ENCODE measurements at regions not wholly inside any gene's neighbourhood (a gene's known extent, or its start where the extent isn't known, plus 50 kb on each side); places are given as distances from the start of the nearest gene placed in this dataset.

DNA sequence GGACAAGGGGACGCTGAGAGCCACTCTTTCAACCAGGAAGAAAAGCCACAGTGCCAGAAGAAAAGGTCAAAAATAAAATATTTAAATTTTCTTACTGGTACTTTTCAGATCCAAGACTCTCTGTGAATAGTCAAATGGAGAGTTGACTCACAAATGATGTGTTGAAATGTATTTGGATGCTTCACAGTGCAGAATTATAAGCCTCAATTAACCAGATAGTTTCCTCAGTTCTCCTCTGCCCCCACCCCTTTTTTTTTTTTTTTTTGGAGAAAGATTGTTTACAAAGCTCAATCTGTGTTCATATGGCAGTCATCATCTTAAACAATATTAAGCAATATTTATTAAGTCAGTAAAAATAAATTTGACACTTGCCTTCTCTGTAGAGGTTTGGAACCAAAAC, 470.8 kb downstream of the FGF9 start:
- H3K9me3 ChIP-seq (ENCODE audit: control insufficient read depth, insufficient read depth, low read depth, low read length) = no peaks in the 10 kb centered on the region
- ATAC-seq (no peak), DNase-seq (ENCODE audit: low read depth, low spot score) (no peak)
- intact Hi-C loops (cut with micrococcal nuclease; ENCODE audit: unreplicated experiment) (no loop called here), in situ Hi-C loops (cut with HindIII; ENCODE audit: low pct_unique_long_range_greater_than_20kb, low sequenced_read_pairs) (no loop called here)
- no TSS peak for BruUV-seq (replicated peaks)
- CTCF ChIA-PET = no interaction called here
- POLR2A ChIA-PET = no interaction called here
- TF ChIP-seq TCF7L2 (IDR thresholded peaks at IDR 0.05; ENCODE audit: low read depth, low read length) (no peak), SIN3A (IDR thresholded peaks at IDR 0.05; ENCODE audit: borderline replicate concordance, insufficient read depth, low read depth, low read length) (no peak), POLR2AphosphoS5 (IDR thresholded peaks at IDR 0.05; ENCODE audit: low read depth, low read length) (no peak)
- TF ChIP-seq, protein P1, sequence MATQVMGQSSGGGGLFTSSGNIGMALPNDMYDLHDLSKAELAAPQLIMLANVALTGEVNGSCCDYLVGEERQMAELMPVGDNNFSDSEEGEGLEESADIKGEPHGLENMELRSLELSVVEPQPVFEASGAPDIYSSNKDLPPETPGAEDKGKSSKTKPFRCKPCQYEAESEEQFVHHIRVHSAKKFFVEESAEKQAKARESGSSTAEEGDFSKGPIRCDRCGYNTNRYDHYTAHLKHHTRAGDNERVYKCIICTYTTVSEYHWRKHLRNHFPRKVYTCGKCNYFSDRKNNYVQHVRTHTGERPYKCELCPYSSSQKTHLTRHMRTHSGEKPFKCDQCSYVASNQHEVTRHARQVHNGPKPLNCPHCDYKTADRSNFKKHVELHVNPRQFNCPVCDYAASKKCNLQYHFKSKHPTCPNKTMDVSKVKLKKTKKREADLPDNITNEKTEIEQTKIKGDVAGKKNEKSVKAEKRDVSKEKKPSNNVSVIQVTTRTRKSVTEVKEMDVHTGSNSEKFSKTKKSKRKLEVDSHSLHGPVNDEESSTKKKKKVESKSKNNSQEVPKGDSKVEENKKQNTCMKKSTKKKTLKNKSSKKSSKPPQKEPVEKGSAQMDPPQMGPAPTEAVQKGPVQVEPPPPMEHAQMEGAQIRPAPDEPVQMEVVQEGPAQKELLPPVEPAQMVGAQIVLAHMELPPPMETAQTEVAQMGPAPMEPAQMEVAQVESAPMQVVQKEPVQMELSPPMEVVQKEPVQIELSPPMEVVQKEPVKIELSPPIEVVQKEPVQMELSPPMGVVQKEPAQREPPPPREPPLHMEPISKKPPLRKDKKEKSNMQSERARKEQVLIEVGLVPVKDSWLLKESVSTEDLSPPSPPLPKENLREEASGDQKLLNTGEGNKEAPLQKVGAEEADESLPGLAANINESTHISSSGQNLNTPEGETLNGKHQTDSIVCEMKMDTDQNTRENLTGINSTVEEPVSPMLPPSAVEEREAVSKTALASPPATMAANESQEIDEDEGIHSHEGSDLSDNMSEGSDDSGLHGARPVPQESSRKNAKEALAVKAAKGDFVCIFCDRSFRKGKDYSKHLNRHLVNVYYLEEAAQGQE (IDR thresholded peaks at IDR 0.05; ENCODE audit: insufficient read depth in 1 of 2, low read depth in 2 of 2, low read length in 1 of 2) = no peak
- TF ChIP-seq, protein P2, sequence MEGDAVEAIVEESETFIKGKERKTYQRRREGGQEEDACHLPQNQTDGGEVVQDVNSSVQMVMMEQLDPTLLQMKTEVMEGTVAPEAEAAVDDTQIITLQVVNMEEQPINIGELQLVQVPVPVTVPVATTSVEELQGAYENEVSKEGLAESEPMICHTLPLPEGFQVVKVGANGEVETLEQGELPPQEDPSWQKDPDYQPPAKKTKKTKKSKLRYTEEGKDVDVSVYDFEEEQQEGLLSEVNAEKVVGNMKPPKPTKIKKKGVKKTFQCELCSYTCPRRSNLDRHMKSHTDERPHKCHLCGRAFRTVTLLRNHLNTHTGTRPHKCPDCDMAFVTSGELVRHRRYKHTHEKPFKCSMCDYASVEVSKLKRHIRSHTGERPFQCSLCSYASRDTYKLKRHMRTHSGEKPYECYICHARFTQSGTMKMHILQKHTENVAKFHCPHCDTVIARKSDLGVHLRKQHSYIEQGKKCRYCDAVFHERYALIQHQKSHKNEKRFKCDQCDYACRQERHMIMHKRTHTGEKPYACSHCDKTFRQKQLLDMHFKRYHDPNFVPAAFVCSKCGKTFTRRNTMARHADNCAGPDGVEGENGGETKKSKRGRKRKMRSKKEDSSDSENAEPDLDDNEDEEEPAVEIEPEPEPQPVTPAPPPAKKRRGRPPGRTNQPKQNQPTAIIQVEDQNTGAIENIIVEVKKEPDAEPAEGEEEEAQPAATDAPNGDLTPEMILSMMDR (IDR thresholded peaks at IDR 0.05) = no peak
- no peaks in the 10 kb centered on the region for H3K4me1 ChIP-seq (ENCODE audit: control insufficient read depth, insufficient read depth, low read length)
- H3K4me3 ChIP-seq (ENCODE audit: low read depth in 2 of 2, low read length in 2 of 2) = no peak overlapping the region
- no peak overlapping the region for H3K27ac ChIP-seq (ENCODE audit: low read length)
- no peaks in the 10 kb centered on the region for H3K27me3 ChIP-seq (ENCODE audit: control insufficient read depth, insufficient read depth, low read length)
- H3K36me3 ChIP-seq (ENCODE audit: control insufficient read depth, insufficient read depth, low read length) = no peaks in the 10 kb centered on the region

DNA sequence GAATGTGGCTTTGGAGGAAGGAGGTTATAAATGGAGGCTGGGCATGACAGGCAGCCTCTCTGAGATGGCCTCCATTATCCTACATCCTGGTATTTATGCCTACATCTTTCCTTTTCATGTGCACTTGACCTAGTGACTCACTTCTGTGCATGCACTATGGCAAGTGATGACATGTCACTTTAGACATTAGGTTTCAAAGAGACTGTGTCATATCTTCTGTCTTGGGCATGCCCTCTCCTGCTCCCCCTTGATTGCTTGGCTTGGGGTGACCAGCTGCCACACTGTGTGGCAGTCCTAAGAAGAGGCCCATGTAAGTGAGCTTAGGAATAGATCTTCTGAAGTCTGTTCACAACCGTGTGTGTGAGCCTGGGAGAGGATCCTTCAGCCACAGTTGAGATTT, 472.8 kb downstream of the FGF9 start:
- TF ChIP-seq TCF7L2 (IDR thresholded peaks at IDR 0.05; ENCODE audit: low read depth, low read length) = no peak
- TF ChIP-seq, protein P1 (IDR thresholded peaks at IDR 0.05; ENCODE audit: insufficient read depth in 1 of 2, low read depth in 2 of 2, low read length in 1 of 2) = no peak
- TF ChIP-seq POLR2AphosphoS5 (IDR thresholded peaks at IDR 0.05; ENCODE audit: low read depth, low read length) = no peak
- TF ChIP-seq SIN3A (IDR thresholded peaks at IDR 0.05; ENCODE audit: borderline replicate concordance, insufficient read depth, low read depth, low read length) = no peak
- TF ChIP-seq, protein P2 (IDR thresholded peaks at IDR 0.05) = no peak
- H3K4me1 ChIP-seq (ENCODE audit: control insufficient read depth, insufficient read depth, low read length) = no peaks in the 10 kb centered on the region
- no peaks in the 10 kb centered on the region for H3K9me3 ChIP-seq (ENCODE audit: control insufficient read depth, insufficient read depth, low read depth, low read length)
- ATAC-seq = no peak
- in situ Hi-C loops (cut with HindIII; ENCODE audit: low pct_unique_long_range_greater_than_20kb, low sequenced_read_pairs) (no loop called here), intact Hi-C loops (cut with micrococcal nuclease; ENCODE audit: unreplicated experiment) (no loop called here)
- POLR2A ChIA-PET = no interaction called here
- no peaks in the 10 kb centered on the region for H3K36me3 ChIP-seq (ENCODE audit: control insufficient read depth, insufficient read depth, low read length)
- no peaks in the 10 kb centered on the region for H3K27me3 ChIP-seq (ENCODE audit: control insufficient read depth, insufficient read depth, low read length)
- no TSS peak for BruUV-seq (replicated peaks)
- no peak for DNase-seq (ENCODE audit: low read depth, low spot score)
- CTCF ChIA-PET = no interaction called here
- no peak overlapping the region for H3K4me3 ChIP-seq (ENCODE audit: low read depth in 2 of 2, low read length in 2 of 2)
- H3K27ac ChIP-seq (ENCODE audit: low read length) = no peak overlapping the region
